ENCODE measurements at regions not wholly inside any gene's neighbourhood (a gene's known extent, or its start where the extent isn't known, plus 50 kb on each side); places are given as distances from the start of the nearest gene placed in this dataset.

- H3K4me1 ChIP-seq, result no peaks in the 10 kb centered on the region
- H3K27ac ChIP-seq, result no peak overlapping the region
- DNase-seq (ENCODE audit: extremely low spot score in 2 of 2), result peak in 1 of 2 donors; percentile 43
- no peaks in the 10 kb centered on the region for H3K36me3 ChIP-seq
- no peaks in the 10 kb centered on the region for H3K27me3 ChIP-seq
- no peaks in the 10 kb centered on the region for H3K9me3 ChIP-seq
- no peak overlapping the region for H3K4me3 ChIP-seq
- intact Hi-C loops (cut with DNase I), result no loop called here
- TF ChIP-seq, protein P1, sequence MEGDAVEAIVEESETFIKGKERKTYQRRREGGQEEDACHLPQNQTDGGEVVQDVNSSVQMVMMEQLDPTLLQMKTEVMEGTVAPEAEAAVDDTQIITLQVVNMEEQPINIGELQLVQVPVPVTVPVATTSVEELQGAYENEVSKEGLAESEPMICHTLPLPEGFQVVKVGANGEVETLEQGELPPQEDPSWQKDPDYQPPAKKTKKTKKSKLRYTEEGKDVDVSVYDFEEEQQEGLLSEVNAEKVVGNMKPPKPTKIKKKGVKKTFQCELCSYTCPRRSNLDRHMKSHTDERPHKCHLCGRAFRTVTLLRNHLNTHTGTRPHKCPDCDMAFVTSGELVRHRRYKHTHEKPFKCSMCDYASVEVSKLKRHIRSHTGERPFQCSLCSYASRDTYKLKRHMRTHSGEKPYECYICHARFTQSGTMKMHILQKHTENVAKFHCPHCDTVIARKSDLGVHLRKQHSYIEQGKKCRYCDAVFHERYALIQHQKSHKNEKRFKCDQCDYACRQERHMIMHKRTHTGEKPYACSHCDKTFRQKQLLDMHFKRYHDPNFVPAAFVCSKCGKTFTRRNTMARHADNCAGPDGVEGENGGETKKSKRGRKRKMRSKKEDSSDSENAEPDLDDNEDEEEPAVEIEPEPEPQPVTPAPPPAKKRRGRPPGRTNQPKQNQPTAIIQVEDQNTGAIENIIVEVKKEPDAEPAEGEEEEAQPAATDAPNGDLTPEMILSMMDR (IDR thresholded peaks at IDR 0.05), result no peak
- TF ChIP-seq POLR2AphosphoS5 (IDR thresholded peaks at IDR 0.05; ENCODE audit: insufficient read depth in 1 of 2, low read depth in 1 of 2) (no peak), POLR2A (IDR thresholded peaks at IDR 0.05) (no peak)
Observed at GRCh38 chr15:29430831-29431230, 161.2 kb upstream of the NSMCE3 start.

DNA sequence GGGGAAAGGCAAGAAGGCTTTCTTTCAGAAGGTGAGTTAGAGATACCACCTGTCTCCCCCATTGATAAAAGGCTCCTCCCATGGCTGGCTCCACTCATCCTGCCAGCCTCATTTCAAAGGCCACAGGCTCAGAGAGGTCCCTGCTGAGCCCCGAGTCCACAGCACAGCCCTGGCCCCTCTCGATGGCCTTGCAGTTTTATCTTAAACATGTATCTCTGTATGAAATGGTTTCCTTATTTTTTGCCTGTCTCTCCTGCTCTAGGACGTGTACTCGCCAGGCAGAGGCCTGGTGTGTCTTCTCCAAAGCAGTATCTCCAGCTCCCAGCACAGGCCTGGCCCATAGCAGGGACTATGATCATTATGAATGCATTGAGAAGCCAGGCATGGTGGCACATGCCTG is 160.5 kb upstream of the NSMCE3 start:
- TF ChIP-seq POLR2A (IDR thresholded peaks at IDR 0.05), result no peak
- TF ChIP-seq, protein P1 (IDR thresholded peaks at IDR 0.05), result no peak
- intact Hi-C loops (cut with DNase I), result no loop called here

DNA sequence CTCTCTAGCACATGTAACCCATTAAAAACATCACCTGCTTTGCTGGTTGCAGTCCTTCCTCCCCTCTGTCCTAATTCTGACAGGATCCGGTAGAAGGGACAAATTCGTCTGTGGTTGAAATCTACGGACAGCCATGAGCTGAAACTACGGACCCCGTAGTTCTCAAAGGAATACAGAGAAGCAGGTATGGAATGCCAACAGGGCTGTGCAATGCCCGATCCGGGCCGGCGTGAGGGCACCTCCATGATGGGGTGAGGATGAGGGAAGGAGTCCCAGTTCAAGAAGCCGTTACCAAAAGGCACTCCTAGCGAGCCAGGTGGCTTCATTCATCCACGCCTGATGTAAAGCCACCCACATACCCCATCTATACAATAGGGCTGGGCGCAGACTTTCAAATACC is 160.0 kb upstream of the NSMCE3 start:
- Histone ChIP-seq H3K36me3 (no peaks in the 10 kb centered on the region), H3K9me3 (no peaks in the 10 kb centered on the region), H3K27me3 (no peaks in the 10 kb centered on the region), H3K4me3 (no peak overlapping the region), H3K4me1 (no peaks in the 10 kb centered on the region), H3K27ac (no peak overlapping the region)
- TF ChIP-seq, protein P1 (IDR thresholded peaks at IDR 0.05), result no peak
- TF ChIP-seq POLR2AphosphoS5 (IDR thresholded peaks at IDR 0.05; ENCODE audit: insufficient read depth in 1 of 2, low read depth in 1 of 2) (no peak), POLR2A (IDR thresholded peaks at IDR 0.05) (no peak)
- intact Hi-C loops (cut with DNase I), result no loop called here
- DNase-seq (ENCODE audit: extremely low spot score in 2 of 2), result peak; percentile 32 to 46

More for the DNA sequence above, 160.5 kb upstream of the NSMCE3 start:
- Histone ChIP-seq H3K36me3 (no peaks in the 10 kb centered on the region), H3K4me3 (no peak overlapping the region), H3K4me1 (no peaks in the 10 kb centered on the region), H3K9me3 (no peaks in the 10 kb centered on the region), H3K27me3 (no peaks in the 10 kb centered on the region), H3K27ac (no peak overlapping the region)
- peak; percentile 22 to 40 for DNase-seq (ENCODE audit: extremely low spot score in 2 of 2)

DNA sequence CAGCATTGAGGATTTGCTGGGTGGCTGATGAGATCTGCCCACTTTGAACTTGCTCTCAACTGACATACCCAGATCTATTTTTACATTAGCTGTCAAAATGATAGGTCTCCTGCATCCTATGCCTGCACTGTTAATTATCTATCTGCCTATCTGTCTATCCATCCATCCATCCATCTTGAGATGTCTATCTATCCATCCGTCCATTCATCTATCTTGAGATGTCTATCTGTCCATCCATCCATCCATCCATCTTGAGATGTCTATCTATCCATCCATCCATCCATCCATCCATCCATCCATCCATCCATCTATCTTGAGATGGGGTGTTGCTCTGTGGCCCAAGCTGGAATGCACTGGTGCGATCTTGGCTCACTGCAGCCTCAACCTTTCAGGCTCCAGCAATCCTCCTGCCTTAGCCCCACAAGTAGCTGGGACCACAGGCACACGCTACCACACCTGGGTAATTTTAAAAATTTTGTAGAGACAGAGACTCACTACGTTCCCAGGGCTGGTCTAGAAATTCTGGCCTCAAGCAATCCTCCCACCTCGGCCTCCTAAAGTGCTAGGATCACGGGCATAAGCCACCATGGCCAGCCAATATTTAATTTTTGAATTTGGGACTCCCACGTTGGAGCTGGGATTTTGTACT is 159.4 kb upstream of the NSMCE3 start:
- H3K4me1 ChIP-seq, result no peaks in the 10 kb centered on the region
- H3K27ac ChIP-seq, result no peak overlapping the region
- H3K9me3 ChIP-seq, result no peaks in the 10 kb centered on the region
- H3K27me3 ChIP-seq, result no peaks in the 10 kb centered on the region
- DNase-seq (ENCODE audit: extremely low spot score in 2 of 2), result peak; percentile 62 to 82
- TF ChIP-seq POLR2AphosphoS5 (IDR thresholded peaks at IDR 0.05; ENCODE audit: insufficient read depth in 1 of 2, low read depth in 1 of 2) (no peak), POLR2A (IDR thresholded peaks at IDR 0.05) (no peak)
- TF ChIP-seq, protein P1 (IDR thresholded peaks at IDR 0.05), result no peak
- no peak overlapping the region for H3K4me3 ChIP-seq
- H3K36me3 ChIP-seq, result no peaks in the 10 kb centered on the region
- intact Hi-C loops (cut with DNase I), result no loop called here

DNA sequence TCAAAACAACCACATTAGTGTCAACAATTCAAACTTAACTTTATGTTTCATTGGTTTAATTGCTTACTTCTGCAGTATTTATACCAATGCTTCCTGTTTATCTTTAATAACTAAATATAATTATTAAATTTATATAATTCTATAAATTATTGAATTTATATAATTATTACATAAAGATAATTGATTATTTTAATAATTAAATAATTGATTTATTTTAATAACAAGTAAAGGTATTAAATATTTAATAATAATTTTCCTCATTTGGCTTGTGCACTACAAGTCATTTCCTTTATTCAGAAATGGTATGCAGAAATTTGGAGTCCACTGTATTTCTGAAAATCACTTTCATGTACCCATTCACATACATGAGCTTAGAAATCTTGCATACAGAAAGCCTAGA is 156.2 kb upstream of the NSMCE3 start:
- Histone ChIP-seq H3K4me1 (no peaks in the 10 kb centered on the region), H3K36me3 (no peaks in the 10 kb centered on the region), H3K4me3 (no peak overlapping the region), H3K27me3 (no peaks in the 10 kb centered on the region), H3K9me3 (no peaks in the 10 kb centered on the region), H3K27ac (no peak overlapping the region)
- no peak for DNase-seq (ENCODE audit: extremely low spot score in 2 of 2)
- intact Hi-C loops (cut with DNase I), result no loop called here
- TF ChIP-seq POLR2AphosphoS5 (IDR thresholded peaks at IDR 0.05; ENCODE audit: insufficient read depth in 1 of 2, low read depth in 1 of 2) (no peak), POLR2A (IDR thresholded peaks at IDR 0.05) (no peak)
- TF ChIP-seq, protein P1 (IDR thresholded peaks at IDR 0.05), result no peak

Data from vagina (tissue), 2 donors.